ENCODE measurements at regions not wholly inside any gene's neighbourhood (a gene's known extent, or its start where the extent isn't known, plus 50 kb on each side); places are given as distances from the start of the nearest gene placed in this dataset.
"Not testable (repeated sequence)": the region's sequence is repeated elsewhere in the genome, so short reads cannot be mapped to it uniquely, and the experiment has no call there.

- H3K27me3 ChIP-seq = no peaks in the 10 kb centered on the region
- no peak overlapping the region for H3K27ac ChIP-seq
- no peaks in the 10 kb centered on the region for H3K4me1 ChIP-seq
- TF ChIP-seq EP300 (IDR thresholded peaks at IDR 0.05) (no peak), POLR2AphosphoS5 (IDR thresholded peaks at IDR 0.05) (no peak), POLR2A (IDR thresholded peaks at IDR 0.05) (no peak)
- TF ChIP-seq, protein P1, sequence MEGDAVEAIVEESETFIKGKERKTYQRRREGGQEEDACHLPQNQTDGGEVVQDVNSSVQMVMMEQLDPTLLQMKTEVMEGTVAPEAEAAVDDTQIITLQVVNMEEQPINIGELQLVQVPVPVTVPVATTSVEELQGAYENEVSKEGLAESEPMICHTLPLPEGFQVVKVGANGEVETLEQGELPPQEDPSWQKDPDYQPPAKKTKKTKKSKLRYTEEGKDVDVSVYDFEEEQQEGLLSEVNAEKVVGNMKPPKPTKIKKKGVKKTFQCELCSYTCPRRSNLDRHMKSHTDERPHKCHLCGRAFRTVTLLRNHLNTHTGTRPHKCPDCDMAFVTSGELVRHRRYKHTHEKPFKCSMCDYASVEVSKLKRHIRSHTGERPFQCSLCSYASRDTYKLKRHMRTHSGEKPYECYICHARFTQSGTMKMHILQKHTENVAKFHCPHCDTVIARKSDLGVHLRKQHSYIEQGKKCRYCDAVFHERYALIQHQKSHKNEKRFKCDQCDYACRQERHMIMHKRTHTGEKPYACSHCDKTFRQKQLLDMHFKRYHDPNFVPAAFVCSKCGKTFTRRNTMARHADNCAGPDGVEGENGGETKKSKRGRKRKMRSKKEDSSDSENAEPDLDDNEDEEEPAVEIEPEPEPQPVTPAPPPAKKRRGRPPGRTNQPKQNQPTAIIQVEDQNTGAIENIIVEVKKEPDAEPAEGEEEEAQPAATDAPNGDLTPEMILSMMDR (IDR thresholded peaks at IDR 0.05) = no peak
- H3K9me3 ChIP-seq = no peaks in the 10 kb centered on the region
- WGBS, 2 donors (ENCODE audit: low coverage in 1 of 2) = 65 to 84% methylated on average over 8 to 9 of the region's 10 CpGs
- no peak overlapping the region for H3K4me3 ChIP-seq
- H3K36me3 ChIP-seq = no peaks in the 10 kb centered on the region
- ATAC-seq = no peak
Measured at GRCh38 chr4:189843413-189844009, 97.2 kb upstream of the FRG1 start.

DNA sequence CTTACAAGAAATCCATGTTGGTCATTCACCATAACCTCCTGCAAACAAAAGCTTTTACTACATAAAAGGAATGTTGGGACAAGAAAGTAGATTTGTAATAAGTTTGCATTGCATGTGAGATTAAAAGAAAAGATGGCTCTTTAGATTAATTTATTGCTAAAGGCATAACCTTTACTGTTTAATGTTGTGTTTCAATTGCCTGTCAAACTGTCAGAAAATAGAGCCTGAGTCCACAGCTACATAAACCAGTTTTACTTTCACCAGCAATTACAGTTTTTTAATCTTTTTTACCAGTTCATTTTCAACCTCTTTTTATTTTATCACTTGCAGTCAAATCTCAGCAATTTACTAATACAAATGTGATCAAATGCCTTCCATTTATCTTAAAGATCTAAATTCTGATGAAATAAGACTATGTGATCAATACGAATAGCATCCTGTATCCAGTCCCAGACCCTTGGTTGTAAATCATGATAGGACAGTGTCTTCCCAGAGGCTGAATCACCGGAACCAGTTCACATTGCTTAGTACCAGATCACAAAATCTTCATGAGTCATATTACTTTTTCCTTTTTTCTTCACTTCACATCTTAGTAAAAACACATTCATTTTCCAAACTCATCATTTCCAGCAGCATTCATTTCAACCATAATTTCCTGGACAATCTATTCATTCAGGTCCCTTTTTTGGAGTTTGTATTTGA is 95.4 kb upstream of the FRG1 start:
- no peaks in the 10 kb centered on the region for H3K27me3 ChIP-seq

GRCh38 chr4:189846094-189846493 is 94.6 kb upstream of the FRG1 start:
- not testable (repeated sequence) for H3K27ac ChIP-seq, H3K4me1 ChIP-seq, H3K4me3 ChIP-seq, ATAC-seq, H3K27me3 ChIP-seq, H3K9me3 ChIP-seq, H3K36me3 ChIP-seq
- 81 to 90% methylated on average over 12 to 18 of the region's 31 CpGs for WGBS, 2 donors (ENCODE audit: low coverage in 1 of 2)

More for the DNA sequence above, 95.4 kb upstream of the FRG1 start:
- H3K4me1 ChIP-seq = no peaks in the 10 kb centered on the region
- TF ChIP-seq, protein P1 (IDR thresholded peaks at IDR 0.05) = no peak
- no peak for TF ChIP-seq POLR2AphosphoS5 (IDR thresholded peaks at IDR 0.05)
- no peak for TF ChIP-seq POLR2A (IDR thresholded peaks at IDR 0.05)
- TF ChIP-seq EP300 (IDR thresholded peaks at IDR 0.05) = no peak
- H3K36me3 ChIP-seq = no peaks in the 10 kb centered on the region
- no peak overlapping the region for H3K27ac ChIP-seq
- WGBS, 2 donors (ENCODE audit: low coverage in 1 of 2) = 52 to 85% methylated on average over 2 of the region's 2 CpGs
- no peaks in the 10 kb centered on the region for H3K9me3 ChIP-seq
- H3K4me3 ChIP-seq = no peak overlapping the region
- ATAC-seq = no peak

DNA sequence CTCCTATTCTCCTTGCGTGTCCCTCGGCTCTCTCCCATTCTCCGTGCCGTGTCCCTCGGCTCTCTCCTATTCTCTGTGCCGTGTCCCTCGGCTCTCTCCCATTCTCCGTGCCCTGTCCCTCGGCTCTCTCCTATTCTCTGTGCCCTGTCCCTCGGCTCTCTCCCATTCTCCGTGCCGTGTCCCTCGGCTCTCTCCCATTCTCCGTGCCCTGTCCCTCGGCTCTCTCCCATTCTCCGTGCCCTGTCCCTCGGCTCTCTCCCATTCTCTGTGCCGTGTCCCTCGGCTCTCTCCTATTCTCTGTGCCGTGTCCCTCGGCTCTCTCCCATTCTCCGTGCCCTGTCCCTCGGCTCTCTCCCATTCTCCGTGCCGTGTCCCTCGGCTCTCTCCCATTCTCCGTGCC is 94.1 kb upstream of the FRG1 start:
- WGBS, 2 donors (ENCODE audit: low coverage in 1 of 2) = 78 to 93% methylated on average over 22 to 23 of the region's 27 CpGs
- not testable (repeated sequence) for H3K27ac ChIP-seq, ATAC-seq, H3K27me3 ChIP-seq, H3K36me3 ChIP-seq, H3K4me1 ChIP-seq, H3K4me3 ChIP-seq, H3K9me3 ChIP-seq

DNA sequence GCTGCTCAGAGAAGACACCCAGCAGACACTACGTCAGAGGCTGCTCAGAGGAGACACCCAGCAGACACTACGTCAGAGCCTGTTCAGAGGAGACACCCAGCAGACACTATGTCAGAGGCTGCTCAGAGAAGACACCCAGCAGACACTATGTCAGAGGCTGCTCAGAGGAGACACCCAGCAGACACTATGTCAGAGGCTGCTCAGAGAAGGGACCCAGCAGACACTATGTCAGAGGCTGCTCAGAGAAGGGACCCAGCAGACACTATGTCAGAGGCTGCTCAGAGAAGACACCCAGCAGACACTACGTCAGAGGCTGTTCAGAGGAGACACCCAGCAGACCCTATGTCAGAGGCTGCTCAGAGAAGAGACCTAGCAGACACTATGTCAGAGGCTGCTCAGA is 92.0 kb upstream of the FRG1 start:
- not testable (repeated sequence) for H3K27me3 ChIP-seq, H3K36me3 ChIP-seq, H3K4me3 ChIP-seq, H3K27ac ChIP-seq, ATAC-seq, H3K9me3 ChIP-seq, H3K4me1 ChIP-seq
- 31 to 38% methylated on average over 1 to 3 of the region's 3 CpGs for WGBS, 2 donors (ENCODE audit: low coverage in 1 of 2)

DNA sequence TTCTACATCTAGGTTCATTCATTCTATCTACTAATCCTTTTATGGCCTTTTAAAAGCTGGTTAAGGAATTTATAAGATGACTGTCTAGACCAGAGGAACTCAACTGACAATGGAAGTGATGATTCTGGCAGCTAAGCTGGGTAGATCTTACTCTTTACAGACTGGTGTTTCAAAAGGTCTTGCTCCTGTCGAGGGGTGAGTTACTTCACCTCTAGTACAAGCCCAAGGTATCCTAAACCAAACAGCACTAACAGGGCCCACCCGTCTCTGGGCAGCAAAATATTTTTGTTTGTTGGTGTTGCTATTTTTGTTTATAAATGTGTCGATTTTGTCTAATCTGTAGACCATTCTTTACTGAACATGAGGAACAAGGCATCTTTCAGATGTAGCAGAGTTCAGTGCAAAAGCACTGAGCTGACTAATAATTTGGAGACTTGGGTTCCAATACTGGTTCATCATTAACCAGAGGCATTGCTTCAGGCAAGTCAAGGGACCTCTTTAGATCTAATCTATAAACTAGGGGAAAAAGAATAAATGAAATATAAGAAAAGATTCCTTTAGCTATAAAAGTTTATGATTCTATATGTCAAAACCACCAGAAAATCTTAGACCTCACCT is 90.3 kb upstream of the FRG1 start:
- WGBS, 2 donors (ENCODE audit: low coverage in 1 of 2) = 43 to 78% methylated on average over 3 of the region's 3 CpGs
- Histone ChIP-seq H3K27me3 (no peaks in the 10 kb centered on the region), H3K4me1 (no peaks in the 10 kb centered on the region), H3K9me3 (peaks cover 0 to 6% (median 0%) of the 10 kb centered on the region in 3 donors), H3K4me3 (no peak overlapping the region), H3K27ac (no peak overlapping the region), H3K36me3 (peaks cover 0 to 8% of the 10 kb centered on the region in 2 donors)
- TF ChIP-seq POLR2A (IDR thresholded peaks at IDR 0.05) = no peak
- TF ChIP-seq EP300 (IDR thresholded peaks at IDR 0.05) = no peak
- no peak for TF ChIP-seq POLR2AphosphoS5 (IDR thresholded peaks at IDR 0.05)
- TF ChIP-seq, protein P1 (IDR thresholded peaks at IDR 0.05) = no peak
- no peak for ATAC-seq

Data from gastroesophageal sphincter (tissue), 4 donors.